Kasumi-1 (cell line): ENCODE measurements at regions not wholly inside any gene's neighbourhood (a gene's known extent, or its start where the extent isn't known, plus 50 kb on each side); places are given as distances from the start of the nearest gene placed in this dataset.

Experiments used
- DNase-seq, 2 experiments: peaks; one replicate each; lab custom pipeline; 2025; lab: John Stamatoyannopoulos, UW

GRCh38 chrX:45400027-45400779 is 199.5 kb upstream of the DIPK2B start:
- no peak for DNase-seq

DNA sequence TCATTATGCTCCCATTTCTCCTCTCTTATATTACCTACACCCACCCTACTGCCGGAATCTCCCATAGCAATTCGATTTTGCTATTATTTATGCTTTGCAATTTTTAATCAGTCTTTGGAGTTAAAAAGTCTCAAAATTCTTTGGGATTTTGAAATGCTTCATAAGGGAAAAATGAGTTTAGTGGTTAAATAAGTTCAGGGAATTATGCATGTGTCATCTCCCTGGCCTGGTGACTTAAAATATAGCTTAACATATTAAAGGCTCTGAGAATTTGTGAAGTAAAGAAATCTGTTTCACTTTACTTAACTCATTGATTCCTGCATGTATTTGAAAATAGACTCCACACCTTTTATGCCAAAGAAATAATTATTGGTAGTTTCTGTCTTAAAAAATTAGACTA is 185.1 kb upstream of the DIPK2B start:
- no peak for DNase-seq

DNA sequence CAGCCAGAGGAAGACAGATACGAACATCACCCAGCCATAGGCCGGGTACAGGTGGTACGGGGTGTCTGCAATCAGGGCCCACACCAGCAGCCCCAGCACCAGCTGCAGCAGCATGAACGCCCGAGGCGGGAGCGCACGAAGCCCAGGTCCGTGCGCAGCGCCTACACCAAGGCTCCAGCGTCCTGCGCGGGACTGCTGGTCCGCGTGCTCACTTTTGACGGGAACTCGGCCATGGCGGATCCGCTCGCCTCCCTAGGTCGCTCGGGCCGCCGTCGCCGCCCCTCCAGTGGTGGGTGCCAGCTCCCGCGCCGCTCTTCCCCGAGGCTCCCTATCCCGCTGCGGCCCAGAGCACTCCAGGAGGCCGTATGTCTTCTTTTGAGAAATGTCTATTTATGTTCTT is 181.2 kb upstream of the DIPK2B start:
- no peak for DNase-seq

- no peak for DNase-seq
Observed at GRCh38 chrX:45381366-45381765, 180.7 kb upstream of the DIPK2B start.

DNA sequence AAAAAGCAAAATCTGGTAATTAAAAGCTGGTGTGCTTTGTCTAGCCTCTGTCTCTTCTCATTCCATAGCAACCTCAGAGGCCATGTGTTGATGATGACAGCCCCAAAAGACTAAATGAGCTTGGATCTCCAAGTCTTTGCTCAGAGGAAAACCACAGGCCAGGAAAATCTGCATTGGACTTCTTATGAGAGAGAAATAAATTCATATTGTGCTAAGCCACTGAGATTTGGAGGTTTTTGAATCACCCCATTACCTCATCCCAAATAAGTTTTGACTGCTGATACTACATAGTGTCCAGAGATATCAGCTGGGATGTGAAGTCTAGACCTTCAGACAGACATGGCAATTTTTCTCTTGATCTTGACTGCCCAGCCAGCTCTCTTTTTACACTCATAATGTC is 178.6 kb upstream of the DIPK2B start:
- no peak for DNase-seq

DNA sequence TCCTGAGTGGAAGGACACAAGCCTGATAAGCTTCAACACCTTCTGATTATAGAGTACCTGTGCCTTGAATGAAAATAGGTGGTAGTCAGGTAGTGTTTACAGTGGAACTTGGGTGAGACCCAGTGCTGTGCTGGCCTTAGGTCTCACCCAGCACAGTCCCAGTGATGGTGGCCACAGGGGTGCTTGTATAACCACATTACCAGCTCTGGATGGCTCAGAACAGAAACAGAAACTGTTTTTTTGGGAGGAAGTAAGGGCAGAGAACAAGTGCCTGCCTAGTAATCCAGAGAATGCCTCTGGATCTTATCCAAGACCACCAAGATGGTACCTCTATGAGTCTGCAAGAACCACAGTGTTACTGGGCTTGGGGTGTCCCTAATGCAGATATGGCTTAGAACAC is 171.5 kb upstream of the DIPK2B start:
- DNase-seq: no peak

- DNase-seq: no peak
Observed at GRCh38 chrX:45368705-45369104, 168.0 kb upstream of the DIPK2B start.

DNA sequence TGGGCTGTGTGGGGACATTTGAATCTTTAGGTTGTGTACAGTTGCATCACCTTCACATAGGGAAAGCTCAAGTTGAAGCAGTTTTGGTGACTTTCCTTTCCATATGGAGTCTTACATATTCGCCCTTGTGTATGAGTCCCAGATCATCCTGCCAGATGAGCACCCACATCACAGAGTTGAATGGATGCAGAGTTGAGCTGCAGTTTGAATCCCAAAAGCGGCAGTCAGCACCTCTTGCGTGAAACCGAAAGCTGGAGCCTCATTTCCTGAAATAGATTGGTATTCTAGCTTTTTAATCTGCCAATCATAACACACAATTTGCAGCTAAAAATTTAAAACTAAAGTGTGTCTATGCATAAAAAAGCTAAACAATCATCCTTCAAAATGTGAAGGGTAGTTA is 162.9 kb upstream of the DIPK2B start:
- no peak for DNase-seq

GRCh38 chrX:45360571-45360970 is 159.9 kb upstream of the DIPK2B start:
- no peak for DNase-seq

DNA sequence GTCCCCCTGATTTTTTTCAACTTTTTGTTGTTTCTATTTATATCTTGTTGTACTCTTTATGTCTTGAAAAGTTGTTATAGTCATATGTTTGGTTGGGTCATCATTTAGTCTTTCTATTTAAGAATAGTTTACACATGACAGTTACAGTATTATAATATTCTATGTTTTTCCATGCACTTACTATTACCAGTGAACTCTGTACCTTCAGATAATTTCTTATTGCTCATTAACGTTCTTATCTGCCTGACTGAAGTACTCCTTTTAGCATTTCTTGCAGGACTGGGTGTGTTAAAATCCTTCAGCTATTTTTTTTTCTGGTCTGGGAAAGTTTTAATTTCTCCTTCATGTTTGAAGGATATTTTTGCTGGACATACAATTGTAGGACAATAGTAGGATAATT is 157.7 kb upstream of the DIPK2B start:
- DNase-seq: no peak

- no peak for DNase-seq
Observed at GRCh38 chrX:45353456-45353855, 152.8 kb upstream of the DIPK2B start.

GRCh38 chrX:45352611-45353010 is 151.9 kb upstream of the DIPK2B start:
- DNase-seq: no peak

- no peak for DNase-seq
Observed at GRCh38 chrX:45351478-45351877, 150.8 kb upstream of the DIPK2B start.

GRCh38 chrX:45348296-45348695 is 147.6 kb upstream of the DIPK2B start:
- no peak for DNase-seq

- DNase-seq: no peak
Observed at GRCh38 chrX:45347877-45348276, 147.2 kb upstream of the DIPK2B start.

DNA sequence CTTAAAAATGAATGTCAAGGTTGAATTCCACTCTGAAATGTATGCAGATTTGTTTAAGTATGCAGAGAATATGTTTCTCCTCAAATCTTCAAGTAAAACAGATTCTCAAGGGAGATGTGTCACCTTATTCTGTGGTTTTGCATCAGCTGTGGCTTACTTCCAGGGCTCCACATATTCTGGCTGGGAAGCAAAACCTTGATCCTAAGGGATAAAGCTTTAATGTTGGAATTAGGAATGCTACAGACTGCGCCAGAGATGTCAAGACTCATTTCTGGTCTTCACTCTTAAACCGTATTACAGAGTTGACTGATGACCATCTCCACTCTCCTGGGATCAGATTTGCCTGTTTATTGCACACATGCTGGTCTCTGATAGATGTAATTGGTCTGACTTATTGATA is 143.9 kb upstream of the DIPK2B start:
- DNase-seq: no peak

GRCh38 chrX:45329217-45329616 is 128.5 kb upstream of the DIPK2B start:
- DNase-seq: no peak

DNA sequence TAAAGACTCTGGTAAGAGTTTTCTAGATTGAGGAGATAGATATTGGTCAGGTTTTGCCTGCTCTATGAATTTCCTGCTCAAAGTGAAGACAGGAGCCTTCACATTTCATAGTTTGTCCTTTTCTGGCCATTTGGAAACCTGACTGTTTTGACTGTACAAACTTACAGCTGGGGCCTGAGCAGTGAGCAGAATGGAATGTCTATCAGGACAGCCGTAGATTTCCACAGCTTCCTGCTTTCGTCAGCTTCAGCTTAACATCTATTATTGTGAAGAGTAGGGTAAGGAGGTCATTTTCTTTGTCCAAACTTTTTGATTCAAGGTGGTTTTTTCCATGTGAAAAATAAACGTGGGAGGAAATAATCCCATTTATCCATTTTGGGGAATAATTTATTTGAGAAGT is 124.3 kb upstream of the DIPK2B start:
- DNase-seq: no peak

- no peak for DNase-seq
Observed at GRCh38 chrX:45323387-45323786, 122.7 kb upstream of the DIPK2B start.

- no peak for DNase-seq
Observed at GRCh38 chrX:45322820-45323219, 122.1 kb upstream of the DIPK2B start.

GRCh38 chrX:45322382-45322781 is 121.7 kb upstream of the DIPK2B start:
- peak; percentile 35 to 36 for DNase-seq

DNA sequence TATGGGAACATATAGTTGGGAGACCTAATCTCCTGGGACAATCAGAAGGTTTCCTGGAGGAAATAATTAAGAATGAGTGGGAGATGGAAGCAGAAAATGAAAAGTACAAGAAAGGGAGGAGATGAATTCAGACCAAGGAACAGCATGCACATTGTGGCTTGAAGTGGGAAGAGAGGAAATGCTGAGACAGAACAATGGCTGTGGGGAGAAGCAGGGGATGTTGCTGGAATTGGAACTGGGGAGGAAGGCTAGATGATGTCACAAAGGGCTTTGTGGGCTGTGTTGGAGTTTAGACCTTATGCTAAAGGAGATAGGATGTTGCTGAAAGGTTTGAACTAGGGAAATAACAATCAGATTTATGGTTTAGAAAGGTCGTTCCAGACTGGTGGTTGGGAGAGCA is 119.5 kb upstream of the DIPK2B start:
- DNase-seq: no peak

GRCh38 chrX:45309801-45310200 is 109.1 kb upstream of the DIPK2B start:
- no peak for DNase-seq

- DNase-seq: no peak
Observed at GRCh38 chrX:45309096-45309495, 108.4 kb upstream of the DIPK2B start.
